GM15510 (cell line): ENCODE measurements at regions not wholly inside any gene's neighbourhood (a gene's known extent, or its start where the extent isn't known, plus 50 kb on each side); places are given as distances from the start of the nearest gene placed in this dataset.

Experiments
- POLR2A ChIP-seq: IDR thresholded peaks from 3 replicates; pipeline ENCODE4 v1.6.1; 2011; ENCODE audit warnings: borderline replicate concordance; ENCODE audit not compliant: insufficient read length; ENCODE audit errors: extremely low read depth

- TF ChIP-seq POLR2A, result no peak
Measured at GRCh38 chr1:58927041-58927721, 143.3 kb upstream of the JUN start.

GRCh38 chr1:58927722-58928085, 143.9 kb upstream of the JUN start:
- no peak for TF ChIP-seq POLR2A

GRCh38 chr1:58928514-58928913, 144.7 kb upstream of the JUN start:
- no peak for TF ChIP-seq POLR2A

GRCh38 chr1:58929671-58930325, 146.0 kb upstream of the JUN start:
- TF ChIP-seq POLR2A, result no peak

- no peak for TF ChIP-seq POLR2A
Measured at GRCh38 chr1:58931024-58931423, 147.2 kb upstream of the JUN start.

- TF ChIP-seq POLR2A, result no peak
Measured at GRCh38 chr1:58931756-58932155, 147.9 kb upstream of the JUN start.

GRCh38 chr1:58932859-58933598, 149.2 kb upstream of the JUN start:
- TF ChIP-seq POLR2A, result no peak

- TF ChIP-seq POLR2A, result no peak
Measured at GRCh38 chr1:58933599-58933926, 149.7 kb upstream of the JUN start.

- TF ChIP-seq POLR2A, result no peak
Measured at GRCh38 chr1:58934706-58935105, 150.9 kb upstream of the JUN start.

- TF ChIP-seq POLR2A, result no peak
Measured at GRCh38 chr1:58936973-58937372, 153.1 kb upstream of the JUN start.

GRCh38 chr1:58939146-58939545, 155.3 kb upstream of the JUN start:
- no peak for TF ChIP-seq POLR2A

GRCh38 chr1:58939666-58940370, 156.0 kb upstream of the JUN start:
- no peak for TF ChIP-seq POLR2A

GRCh38 chr1:58941471-58942289, 157.8 kb upstream of the JUN start:
- no peak for TF ChIP-seq POLR2A

- no peak for TF ChIP-seq POLR2A
Measured at GRCh38 chr1:58942759-58943191, 158.9 kb upstream of the JUN start.
